ENCODE measurements at regions not wholly inside any gene's neighbourhood (a gene's known extent, or its start where the extent isn't known, plus 50 kb on each side); places are given as distances from the start of the nearest gene placed in this dataset.

DNA sequence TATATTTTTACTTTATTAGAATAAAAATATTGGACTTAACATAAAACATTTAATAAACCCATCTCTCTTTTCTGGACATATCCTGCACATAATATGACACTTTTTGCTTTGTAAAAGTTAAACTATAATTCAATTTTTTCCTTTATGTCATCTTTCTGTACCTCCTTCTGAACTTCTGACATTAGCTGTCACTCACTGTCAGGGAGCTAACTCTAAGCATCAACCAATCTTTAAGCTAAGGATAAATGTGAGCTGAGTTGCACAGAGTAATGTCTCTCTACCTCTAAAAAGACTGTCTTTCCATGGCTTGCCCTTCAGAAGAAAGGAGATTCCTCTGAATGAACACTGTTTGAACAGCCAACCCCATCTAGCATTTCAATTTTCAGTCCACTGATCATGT, 948.6 kb upstream of the CHAC2 start:
- DNase-seq, result no peak

DNA sequence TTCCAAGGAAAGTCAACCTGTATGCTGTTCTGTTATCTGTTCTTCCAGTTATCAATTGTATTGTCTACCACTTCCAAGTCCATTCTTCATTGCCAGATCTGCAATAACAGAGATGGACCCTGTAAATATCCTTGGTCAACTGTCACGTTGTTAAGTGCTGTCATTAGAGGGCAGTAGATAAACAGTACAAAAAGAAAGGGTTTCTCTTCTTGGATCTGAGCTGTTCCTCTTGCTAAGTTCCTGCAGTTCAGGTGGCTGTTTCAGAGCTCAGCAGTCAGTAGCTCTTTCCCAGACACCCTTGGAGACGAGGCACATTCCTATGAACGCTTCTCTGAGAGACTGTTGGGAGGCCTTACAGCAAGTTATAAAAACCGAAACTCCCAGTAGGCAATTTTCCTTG, 957.1 kb upstream of the CHAC2 start:
- peak in 1 of 2 donors; percentile 2 for DNase-seq

DNA sequence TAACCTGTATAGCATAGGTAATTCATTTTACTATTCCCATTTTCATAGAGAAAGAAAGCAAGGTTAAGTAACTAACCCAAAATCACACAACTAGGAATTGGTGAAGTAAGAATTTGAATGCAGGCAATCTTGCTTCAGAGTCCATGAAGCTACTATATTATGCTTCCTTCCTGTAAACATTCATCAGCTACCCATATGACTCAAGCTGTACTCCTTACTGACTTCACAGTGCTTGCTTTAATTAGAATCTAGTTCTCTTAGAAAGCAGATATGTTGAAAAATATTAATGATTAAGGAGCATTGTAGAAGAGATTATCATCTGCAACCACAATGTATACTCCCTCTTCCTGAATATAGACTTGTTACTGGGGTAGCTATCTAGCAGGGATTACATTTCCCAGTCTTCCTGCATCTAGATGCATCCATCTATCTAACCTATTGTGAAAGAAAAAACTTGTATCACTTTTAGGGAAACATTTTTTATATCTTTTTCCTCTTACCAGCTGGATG, 961.6 kb upstream of the CHAC2 start:
- no peak for DNase-seq

DNA sequence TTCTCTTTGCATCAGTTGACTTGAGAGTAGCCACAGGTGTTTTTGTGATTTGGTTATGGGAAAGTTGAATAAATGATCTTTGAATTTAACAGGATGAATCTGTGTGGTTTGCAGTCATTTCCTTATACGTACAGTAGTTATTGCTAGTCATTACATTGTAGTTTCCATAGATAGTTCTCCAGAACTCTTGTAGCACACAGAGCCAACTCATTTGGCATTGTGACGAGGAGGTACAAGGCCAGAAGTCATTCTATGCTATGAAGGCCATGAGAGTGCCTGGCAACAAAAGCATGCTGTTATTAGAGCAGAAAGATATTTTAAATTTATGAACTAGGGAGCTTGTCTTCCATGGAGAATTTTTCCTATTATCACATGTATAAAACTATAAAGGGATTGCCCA, 973.0 kb upstream of the CHAC2 start:
- DNase-seq, result no peak

DNA sequence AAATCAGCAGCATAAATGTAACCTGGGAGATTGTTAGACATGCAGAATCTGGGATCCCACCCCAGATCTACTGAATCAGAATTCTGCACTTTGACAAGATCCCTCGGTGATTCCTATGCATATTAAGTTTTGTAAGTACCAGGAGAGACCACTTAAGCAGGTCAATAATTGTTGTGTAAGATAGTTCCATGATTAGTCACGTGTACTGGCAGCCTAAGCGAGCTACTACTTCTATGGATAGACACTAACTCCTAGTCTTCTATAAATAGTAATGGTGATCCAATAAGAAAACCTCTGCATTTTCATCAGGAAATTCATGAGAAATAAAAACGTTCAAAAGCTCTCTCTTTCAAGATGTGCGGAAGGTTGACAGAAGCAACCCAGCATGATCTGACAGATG, 988.2 kb upstream of the CHAC2 start:
- DNase-seq, result no peak

DNA sequence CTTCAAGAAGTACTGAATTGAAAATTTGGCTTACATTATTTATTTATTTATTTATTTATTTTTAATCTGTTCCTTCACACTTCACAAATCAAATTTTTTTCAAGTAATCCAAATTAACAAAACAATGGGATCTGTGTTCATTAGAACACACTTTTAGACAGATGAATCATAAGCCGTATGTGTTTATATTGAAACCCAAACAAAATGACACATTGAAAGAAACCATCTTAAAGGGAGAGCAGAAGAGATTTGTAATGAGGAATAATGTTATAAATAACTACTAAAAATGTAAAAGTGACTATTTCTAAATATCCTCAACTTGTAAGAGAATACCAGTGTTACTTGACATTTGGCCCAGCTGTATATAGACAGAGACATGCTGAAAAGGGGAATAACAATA, 991.0 kb upstream of the CHAC2 start:
- DNase-seq, result no peak

DNA sequence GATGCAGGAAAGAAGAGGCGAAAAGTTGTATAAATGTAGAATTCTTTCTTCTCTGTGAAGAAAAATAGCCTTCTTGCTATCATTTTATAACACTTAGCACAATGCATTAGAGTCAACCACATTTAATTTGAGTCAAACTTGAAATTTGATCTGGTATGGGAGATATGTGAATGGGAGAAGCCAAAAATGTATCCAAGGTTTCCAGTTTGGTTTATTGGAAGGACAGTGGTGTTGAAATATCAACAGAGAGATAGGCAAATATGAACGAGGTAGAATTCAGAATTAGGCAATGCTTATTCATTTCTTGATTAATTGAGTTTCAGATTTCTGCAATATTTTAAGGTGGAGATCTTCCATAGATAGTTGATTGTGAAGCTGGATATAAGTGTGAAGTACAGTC, 991.9 kb upstream of the CHAC2 start:
- no peak for DNase-seq

DNA sequence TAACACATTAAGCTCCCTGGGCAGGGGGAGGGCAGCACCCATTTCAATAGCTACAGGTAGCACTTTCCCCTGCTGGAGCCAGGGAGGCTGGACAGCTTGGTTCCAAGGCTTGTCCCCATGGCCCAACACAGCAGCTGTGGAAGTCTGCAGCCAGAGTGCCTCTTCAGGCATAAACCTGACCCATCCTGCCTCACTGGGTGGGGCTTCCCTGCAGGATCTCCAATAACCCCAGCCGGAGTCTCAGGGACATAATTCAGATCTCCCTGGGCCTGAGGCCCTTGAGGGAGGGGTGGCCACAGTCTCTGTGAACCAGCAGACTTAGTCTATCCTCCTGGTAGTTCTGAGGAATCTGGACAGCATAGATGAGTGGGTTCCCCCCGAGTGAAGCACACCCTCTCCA, 1001.9 kb upstream of the CHAC2 start:
- no peak for DNase-seq

DNA sequence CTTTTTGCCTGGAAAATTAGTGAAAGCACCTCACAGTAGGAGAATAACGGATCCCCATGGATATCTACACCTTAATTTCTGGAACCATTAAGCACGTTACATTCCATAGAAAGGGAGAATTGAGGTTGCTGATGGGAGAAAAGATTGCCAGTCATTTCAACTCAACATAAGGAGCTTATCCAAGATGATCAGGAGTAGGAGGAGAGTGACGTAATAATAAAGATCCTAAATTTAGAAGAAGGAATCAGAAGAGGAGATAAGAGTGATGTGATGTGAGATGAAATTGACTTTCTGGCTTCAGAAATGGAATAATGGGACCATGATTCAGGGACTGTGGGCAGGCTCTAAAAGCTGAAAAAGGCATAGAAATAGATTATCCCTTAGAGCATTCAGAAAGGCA, 1017.8 kb upstream of the CHAC2 start:
- DNase-seq, result no peak

DNA sequence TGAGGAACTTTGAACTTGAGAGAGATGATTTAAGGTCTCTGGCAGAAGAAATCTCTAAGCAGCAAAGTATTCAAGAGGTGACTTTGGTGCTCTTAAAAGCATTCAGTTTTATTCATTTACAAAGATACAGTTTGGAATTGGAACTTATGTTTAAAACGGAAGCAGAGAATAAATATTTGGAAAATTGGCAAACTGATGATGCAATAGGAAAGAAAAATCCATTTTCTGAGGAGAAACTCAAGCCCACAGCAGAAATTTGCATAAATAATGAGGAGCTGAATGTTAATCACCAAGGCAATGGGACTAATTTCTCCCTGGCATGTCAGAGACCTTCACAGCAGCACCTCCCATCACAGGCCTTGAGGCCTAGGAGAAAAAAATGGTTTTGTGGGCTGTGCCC, 1022.5 kb upstream of the CHAC2 start:
- no peak for DNase-seq

DNA sequence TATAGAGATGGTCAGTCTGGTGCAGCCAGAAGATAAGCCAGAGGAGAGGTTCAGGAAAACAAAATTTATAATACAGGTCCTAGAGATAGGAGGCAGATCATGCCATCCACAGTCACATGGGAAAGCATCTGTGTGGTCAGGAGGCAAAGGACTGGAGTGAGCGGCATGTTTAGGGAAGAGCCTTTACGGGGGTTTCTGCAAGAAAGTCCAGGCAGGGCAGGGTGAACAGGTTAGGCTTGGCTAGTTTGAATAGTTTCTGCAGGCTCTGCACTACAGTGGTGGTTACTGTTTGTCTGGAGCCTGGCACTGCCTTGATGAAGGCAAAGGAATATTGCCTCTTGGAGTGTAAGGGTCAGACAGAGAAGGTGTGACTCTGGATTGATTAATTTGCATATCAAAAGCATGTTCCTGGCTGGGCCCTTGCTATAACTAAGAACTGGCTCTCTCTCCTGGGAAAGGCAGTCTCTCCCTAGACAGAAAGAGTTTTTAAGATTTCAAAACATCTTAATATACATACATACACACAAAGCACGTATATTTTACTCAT, 1034.7 kb upstream of the CHAC2 start:
- no peak for DNase-seq

DNA sequence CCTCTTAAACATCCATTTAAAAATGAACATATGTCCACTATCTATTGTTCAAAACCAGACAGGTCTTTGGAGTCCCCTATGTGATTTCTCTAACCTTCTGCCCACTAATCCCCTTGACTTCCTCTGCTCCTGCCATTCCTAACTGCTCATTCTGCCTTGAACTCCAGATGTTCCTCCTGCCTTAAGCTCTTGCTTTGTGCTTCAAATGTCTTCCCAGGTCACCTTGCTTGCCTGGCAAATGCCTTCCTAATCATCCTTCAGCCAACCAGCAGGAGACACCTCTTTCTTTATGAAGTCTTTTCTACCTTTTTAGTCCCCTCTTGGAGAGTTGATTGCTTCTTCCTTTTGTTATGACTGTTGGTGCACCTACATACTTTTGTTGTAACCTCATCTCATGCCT, 1043.0 kb upstream of the CHAC2 start:
- no peak for DNase-seq

DNA sequence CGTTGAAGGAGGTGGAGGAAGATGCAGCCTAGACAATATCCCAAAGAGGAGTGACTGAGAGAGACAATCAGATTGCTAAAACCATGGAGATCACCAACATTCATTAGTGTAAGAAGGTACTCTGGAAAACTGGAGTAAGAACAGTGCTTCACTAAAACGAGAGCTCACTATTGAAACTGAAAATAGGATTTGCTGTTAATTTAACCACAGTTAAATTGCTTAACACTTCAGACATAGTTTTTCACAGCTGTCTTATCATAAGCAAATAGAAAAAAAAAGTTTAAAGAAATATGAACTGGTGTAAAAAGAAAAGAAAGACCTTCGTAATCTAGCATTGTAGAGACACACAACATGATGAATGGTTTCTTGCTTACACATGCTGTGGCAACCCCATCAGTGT, 1049.8 kb upstream of the CHAC2 start:
- DNase-seq, result no peak

DNA sequence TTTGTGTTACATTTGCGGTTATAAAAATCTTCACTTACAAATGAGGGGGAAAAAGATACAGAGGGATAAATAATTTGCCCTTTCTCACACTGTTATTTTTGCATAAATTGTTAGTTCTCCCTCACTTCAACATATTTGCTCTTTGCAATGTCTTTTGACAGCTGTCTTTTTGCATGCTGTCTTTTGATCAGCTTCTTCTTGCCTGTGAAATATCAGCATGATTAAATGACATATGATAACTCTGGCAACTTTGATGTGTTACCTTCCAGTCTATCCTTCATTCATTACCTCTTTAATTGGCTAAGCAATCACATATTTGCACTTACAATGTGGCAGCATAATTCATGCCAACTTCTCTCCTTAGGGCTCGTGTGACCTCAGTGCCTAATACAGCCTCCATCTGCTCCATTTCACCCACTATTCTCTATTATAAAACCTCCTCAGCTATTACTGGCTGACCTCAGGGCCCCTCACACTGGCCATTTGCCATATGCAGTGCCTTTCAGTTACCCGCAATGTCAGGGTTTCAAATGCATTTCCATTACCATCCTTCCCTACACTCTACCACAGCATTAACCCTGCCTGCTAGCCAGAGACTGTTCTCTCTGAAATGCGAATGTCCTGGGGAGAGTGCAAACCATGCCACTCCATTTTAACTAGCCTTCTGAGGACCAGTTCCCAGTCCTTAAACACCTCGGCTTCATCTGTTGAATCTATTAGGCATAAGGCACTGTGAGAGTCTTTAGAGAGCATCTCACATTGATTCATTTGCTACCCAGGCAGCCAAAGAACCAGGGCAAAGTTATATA, 1056.6 kb upstream of the CHAC2 start:
- DNase-seq, result no peak

DNA sequence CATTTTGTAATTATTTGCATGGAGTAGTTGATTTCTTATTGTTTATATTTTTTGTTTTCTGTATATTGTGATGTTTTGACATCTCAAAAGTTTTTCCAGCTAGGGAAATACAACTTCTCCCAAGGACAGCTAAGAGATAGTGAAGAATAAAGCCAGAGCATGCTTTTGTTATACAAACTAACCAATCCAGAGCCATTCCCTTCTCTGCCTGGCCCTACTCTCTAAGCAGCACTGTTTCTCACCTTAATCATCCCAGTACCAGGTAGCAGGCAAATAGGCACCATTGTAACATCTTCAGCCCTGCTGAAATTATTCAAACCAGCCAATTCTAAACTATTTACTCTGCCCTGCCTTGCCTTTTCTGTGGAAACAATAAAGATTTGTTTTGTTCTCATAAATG, 1063.4 kb upstream of the CHAC2 start:
- no peak for DNase-seq

DNA sequence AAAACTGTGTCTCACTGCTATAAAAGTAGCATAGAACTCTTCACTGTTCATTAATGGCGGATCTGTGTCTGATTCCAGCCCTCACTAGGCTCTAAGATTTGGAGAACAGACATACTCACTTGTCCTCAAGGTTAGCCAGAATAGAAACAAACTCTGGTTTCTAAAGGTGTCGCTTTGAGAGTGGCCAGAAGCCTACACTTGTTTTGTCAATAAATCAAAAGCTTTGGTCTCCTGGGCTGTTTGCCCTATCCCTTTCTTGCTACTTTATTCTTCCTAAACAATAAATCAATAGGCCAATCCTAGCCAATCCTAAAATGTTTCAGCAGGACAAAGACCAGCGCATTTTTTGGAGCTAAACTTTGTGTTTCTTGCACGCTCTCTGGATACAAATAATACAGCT, 1064.6 kb upstream of the CHAC2 start:
- DNase-seq, result no peak

DNA sequence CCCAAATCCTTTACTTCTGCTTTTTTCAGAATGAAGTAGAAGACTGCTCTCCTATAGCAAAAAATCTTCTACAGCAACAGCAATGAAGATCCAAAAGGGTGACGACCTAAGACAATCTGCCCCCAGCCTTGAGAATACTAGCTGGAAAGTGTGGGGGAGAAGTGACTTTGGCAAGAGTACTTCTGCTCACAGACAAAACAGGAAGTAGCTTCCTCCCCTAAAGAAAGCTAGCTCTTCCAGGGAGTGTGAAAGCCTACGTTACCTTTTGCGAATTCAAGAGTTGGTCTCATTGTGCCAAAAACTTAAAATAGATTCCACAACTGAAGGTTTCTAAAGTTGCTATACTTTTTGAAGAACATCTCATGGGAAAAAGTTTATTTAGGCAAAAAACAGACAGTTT, 1069.2 kb upstream of the CHAC2 start:
- DNase-seq, result no peak

DNA sequence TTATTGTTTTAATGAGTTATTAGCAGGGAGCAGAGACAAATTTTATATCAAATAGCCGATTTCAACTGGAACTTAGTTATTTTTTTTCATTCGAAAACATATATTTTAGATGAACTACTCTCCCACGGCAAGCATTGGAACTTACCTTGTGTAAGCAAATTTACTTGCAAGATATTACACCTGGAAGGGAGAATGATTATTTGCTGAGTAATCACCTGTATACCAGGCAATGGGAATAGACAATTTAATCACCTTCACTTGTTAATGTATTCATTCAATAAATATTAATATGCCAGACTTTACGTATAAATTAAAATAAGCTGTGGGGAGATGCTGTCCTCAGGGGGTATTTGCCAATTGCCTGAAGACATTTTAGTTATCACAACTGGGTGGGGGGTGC, 1069.9 kb upstream of the CHAC2 start:
- no peak for DNase-seq

DNA sequence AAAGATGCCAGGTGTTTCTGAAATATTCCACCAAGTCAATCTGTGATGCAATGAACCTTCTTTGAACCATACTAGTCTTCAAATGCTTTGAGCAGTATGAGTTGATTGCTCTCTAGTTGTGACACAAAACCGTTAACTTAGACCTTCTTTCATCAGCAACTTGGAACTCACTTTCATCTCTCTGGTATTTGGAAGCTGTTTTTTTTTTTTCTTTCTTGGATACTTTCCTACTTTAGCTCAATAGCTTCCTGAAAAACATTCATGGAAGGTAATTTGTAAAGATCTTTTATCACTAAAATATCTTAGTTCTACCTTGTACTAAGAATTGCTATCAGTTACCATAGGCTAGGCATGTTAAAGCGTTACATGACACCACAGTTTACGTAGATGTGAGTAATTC, 1071.9 kb upstream of the CHAC2 start:
- no peak for DNase-seq

DNA sequence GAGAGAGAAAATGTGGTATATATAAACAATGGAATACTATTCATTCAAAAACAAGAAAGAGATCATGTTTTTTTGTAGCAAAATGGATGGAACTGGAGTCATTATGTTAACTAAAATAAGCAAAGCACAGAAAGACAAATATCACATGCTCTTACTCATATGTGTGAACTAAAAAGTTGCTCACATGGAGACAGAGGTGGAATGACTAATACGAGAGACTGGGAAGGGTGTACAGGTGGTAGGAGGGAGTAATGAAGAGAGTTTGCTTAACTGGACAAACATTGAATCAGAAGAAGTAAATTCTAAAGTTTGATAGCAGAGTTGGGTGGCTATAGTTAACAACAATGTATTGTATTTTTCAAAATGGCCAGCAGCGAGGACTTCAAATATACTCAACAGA, 1080.7 kb upstream of the CHAC2 start:
- DNase-seq, result no peak

DNA sequence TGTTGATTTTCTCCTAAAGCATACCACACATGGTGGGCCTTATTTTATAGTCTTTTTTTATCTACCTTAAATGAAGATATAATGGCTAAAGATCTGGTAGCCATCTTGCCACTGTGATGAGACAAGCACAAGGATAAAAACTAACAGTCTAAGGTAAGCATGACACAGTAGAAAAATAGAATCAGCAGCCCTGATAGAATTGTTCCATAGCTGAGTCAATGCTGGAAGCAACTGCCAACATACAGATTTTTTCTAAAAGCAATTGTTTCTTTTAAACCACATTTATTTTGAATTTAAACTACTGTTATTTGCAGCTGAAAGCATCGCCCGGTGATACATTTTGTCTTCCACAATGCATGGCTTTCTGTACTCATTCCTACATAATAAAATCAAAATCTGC, 1091.5 kb upstream of the CHAC2 start:
- DNase-seq, result no peak

DNA sequence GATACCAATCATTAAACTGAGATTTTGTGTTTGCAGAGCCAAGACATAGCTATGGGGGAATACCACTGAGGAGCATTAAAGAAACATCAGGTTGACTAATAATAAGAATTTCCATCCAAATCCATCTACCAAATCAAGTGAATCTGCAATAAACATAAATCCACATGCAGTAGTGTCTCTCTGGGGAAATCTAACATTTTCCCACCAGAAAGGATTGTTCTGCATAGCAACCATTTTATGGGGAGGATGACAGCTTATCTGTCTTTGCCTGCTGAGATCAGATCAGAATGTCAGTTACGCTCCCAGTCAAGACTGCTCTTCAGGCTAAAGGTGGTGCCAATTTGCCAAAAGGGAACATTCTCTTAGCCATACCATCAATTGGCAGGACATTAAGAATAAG, 1098.9 kb upstream of the CHAC2 start:
- DNase-seq, result no peak

DNA sequence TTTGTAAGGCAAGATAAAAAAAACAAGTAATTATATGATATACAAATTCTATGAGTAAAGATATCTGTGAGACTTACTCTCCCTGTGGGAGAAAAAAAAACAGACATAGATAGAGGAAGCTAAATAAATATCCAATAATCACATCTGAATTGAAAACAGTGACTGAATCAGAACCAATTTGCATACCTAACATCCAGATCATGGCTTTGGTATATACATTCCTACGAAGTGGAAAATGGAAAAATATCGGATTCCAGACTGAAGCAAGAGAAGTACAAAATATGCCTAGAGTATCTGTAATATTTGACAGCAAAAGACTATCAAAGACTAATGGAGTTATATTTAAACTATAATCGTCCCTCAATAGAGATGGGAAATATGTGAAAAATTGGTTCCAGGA, 1108.1 kb upstream of the CHAC2 start:
- no peak for DNase-seq

DNA sequence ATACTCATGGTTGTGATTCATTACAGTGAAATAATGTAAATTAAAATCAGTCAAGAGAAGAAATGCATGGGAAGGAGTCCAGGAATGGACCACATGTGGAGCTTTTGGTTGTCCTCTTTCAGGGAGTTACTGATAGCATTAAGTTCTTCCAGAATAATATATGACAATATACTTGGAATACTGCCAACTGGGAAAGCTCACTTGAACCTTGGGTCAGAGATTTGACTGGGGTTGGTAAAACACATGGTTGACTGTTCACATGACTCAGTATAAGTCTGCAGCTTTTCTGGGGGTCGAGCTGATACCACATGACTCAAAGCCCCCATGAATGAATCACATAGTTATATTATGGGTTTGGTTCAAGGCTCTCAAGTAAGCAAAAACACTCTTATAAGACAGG, 1109.0 kb upstream of the CHAC2 start:
- DNase-seq, result no peak

DNA sequence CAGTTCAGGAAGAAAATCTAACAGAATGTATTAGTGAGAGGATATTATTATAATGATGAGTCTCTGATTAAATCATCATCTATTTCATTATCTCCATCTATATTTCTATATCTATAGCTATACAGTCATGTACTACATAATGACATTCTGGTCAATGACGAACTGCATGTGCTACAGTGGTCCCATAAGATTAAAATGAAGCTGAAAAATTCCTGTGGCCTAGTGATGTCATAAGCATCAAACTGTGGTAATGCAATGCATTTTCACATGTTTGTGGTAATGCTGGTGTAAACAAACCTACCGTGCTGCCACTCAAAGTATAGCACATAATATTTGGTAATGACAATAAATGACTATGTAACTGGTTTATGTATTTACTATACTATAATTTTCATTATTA, 1127.9 kb upstream of the CHAC2 start:
- no peak for DNase-seq
